ENCODE measurements at regions not wholly inside any gene's neighbourhood (a gene's known extent, or its start where the extent isn't known, plus 50 kb on each side); places are given as distances from the start of the nearest gene placed in this dataset.

DNA sequence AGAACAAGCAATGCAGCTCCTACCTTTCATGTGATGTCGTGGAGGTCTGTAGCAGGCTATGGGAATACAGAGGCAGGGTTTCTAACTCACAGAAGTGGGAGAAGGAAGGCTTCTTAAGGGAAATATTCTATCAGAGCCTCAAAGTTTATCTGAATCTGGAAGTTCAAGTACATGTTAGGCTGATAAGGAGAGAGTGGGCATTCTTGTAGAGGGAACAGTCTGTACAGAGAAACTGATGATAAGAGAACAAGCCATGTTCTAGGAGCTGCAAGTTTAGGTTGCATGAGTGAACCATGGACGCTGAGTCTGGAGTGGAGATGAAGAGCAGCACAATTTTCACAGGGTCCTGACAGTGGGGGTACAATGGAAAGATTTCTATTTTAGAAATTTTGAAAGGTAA, 344.0 kb downstream of the CHRM3 start:
- peaks cover 6% of the 10 kb centered on the region for H3K9me3 Mint-ChIP-seq
- Histone ChIP-seq H3K4me3 (ENCODE audit: low read length) (no peak overlapping the region), H3K9me3 (ENCODE audit: control insufficient read depth in 1 of 2, insufficient read depth in 1 of 2, low read length in 2 of 2) (no peaks in the 10 kb centered on the region), H3K27me3 (ENCODE audit: control insufficient read depth in 1 of 2, insufficient read depth in 2 of 2, low read length in 2 of 2) (no peaks in the 10 kb centered on the region), H3K4me1 (ENCODE audit: insufficient read depth, low read length) (no peaks in the 10 kb centered on the region), H3K36me3 (ENCODE audit: insufficient read depth, low read length) (no peaks in the 10 kb centered on the region), H3K27ac (ENCODE audit: low read depth in 1 of 2, low read length in 2 of 2) (no peak overlapping the region)
- H3K27ac Mint-ChIP-seq = no peak overlapping the region
- peaks cover 8% of the 10 kb centered on the region for H3K36me3 Mint-ChIP-seq (ENCODE audit: low read depth)
- POLR2A ChIA-PET = no interaction called here
- no peak for DNase-seq
- no peak for ATAC-seq (ENCODE audit: poor library complexity)
- TF ChIP-seq, protein P1, sequence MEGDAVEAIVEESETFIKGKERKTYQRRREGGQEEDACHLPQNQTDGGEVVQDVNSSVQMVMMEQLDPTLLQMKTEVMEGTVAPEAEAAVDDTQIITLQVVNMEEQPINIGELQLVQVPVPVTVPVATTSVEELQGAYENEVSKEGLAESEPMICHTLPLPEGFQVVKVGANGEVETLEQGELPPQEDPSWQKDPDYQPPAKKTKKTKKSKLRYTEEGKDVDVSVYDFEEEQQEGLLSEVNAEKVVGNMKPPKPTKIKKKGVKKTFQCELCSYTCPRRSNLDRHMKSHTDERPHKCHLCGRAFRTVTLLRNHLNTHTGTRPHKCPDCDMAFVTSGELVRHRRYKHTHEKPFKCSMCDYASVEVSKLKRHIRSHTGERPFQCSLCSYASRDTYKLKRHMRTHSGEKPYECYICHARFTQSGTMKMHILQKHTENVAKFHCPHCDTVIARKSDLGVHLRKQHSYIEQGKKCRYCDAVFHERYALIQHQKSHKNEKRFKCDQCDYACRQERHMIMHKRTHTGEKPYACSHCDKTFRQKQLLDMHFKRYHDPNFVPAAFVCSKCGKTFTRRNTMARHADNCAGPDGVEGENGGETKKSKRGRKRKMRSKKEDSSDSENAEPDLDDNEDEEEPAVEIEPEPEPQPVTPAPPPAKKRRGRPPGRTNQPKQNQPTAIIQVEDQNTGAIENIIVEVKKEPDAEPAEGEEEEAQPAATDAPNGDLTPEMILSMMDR (IDR thresholded peaks at IDR 0.05) = no peak
- CTCF ChIA-PET = no interaction called here
- no peak overlapping the region for H3K4me3 Mint-ChIP-seq
- H3K4me1 Mint-ChIP-seq (ENCODE audit: low read depth) = peaks cover 18% of the 10 kb centered on the region
- intact Hi-C loops (cut with DNase I, micrococcal nuclease) = no loop called here
- no peaks in the 10 kb centered on the region for H3K27me3 Mint-ChIP-seq

DNA sequence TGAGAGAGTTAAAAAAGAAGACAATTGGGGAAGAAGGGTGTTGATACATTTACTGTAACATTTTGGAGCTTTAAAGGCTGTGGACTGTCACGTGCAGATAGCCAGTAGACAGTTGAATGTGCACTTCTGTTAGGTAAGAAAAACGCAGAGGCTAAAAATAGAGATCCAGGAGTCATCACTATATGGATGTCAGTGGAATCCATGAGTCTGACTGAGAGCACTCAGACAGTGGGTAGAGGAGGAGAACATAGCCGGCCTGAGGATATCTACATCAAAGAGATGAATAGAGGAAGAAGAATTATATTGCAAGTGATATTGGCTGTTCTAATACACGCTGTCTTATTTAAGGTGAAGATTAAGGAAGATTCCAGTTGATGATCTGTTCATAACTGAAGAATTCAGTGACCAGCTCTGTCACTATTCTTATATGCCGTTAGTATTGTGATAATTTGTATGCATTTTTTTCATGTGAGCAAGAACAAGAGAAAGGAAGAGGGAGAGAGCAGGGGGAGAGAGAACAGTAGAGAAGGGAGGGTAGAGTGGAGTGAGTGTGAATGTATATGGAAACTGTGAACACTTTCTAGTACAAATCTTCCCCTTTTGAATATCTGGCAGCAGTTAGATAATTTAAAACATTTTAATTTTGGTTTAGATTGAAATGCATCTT, 344.8 kb downstream of the CHRM3 start:
- DNase-seq (no peak), ATAC-seq (ENCODE audit: poor library complexity) (no peak)
- no peaks in the 10 kb centered on the region for H3K36me3 ChIP-seq (ENCODE audit: insufficient read depth, low read length)
- ChIA-PET POLR2A (interaction anchor here (1.5 kb wide), 1 partner anchor 11 kb away, joined by 5 read pairs; no protein-coding TSS in a partner anchor), CTCF (no interaction called here)
- no peaks in the 10 kb centered on the region for H3K9me3 ChIP-seq (ENCODE audit: control insufficient read depth in 1 of 2, insufficient read depth in 1 of 2, low read length in 2 of 2)
- H3K4me1 ChIP-seq (ENCODE audit: insufficient read depth, low read length) = no peaks in the 10 kb centered on the region
- no peak overlapping the region for H3K27ac ChIP-seq (ENCODE audit: low read depth in 1 of 2, low read length in 2 of 2)
- intact Hi-C loops (cut with DNase I, micrococcal nuclease) = no loop called here
- no peak overlapping the region for H3K4me3 ChIP-seq (ENCODE audit: low read length)
- Mint-ChIP-seq H3K36me3 (ENCODE audit: low read depth) (peaks cover 8% of the 10 kb centered on the region), H3K4me3 (no peak overlapping the region), H3K27ac (no peak overlapping the region), H3K27me3 (no peaks in the 10 kb centered on the region), H3K9me3 (peaks cover 6% of the 10 kb centered on the region), H3K4me1 (ENCODE audit: low read depth) (peaks cover 20% of the 10 kb centered on the region)
- TF ChIP-seq, protein P1 (IDR thresholded peaks at IDR 0.05) = no peak
- no peaks in the 10 kb centered on the region for H3K27me3 ChIP-seq (ENCODE audit: control insufficient read depth in 1 of 2, insufficient read depth in 2 of 2, low read length in 2 of 2)

DNA sequence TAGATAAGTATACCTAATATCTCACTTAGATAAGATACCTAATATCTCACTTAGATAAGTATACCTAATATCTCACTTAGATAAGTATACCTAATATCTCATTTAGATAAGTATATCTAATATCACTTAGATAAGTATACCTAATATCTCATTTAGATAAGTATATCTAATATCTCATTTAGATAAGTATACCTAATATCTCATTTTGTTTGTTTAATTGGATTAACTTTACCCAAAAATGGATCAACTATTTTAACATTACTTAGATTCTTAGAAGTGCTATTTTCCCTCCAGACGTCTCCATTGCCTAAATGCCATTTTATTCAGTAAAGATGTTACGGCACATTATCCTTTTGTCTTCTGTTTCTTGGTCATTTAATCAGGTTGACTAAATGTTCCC, 346.4 kb downstream of the CHRM3 start:
- intact Hi-C loops (cut with DNase I, micrococcal nuclease) = no loop called here
- H3K4me1 ChIP-seq (ENCODE audit: insufficient read depth, low read length) = no peaks in the 10 kb centered on the region
- no peak for ATAC-seq (ENCODE audit: poor library complexity)
- Mint-ChIP-seq H3K36me3 (ENCODE audit: low read depth) (peaks cover 5% of the 10 kb centered on the region), H3K4me1 (ENCODE audit: low read depth) (peaks cover 22% of the 10 kb centered on the region), H3K9me3 (peaks cover 6% of the 10 kb centered on the region), H3K27me3 (no peaks in the 10 kb centered on the region), H3K4me3 (no peak overlapping the region), H3K27ac (no peak overlapping the region)
- H3K27me3 ChIP-seq (ENCODE audit: control insufficient read depth in 1 of 2, insufficient read depth in 2 of 2, low read length in 2 of 2) = no peaks in the 10 kb centered on the region
- no peaks in the 10 kb centered on the region for H3K36me3 ChIP-seq (ENCODE audit: insufficient read depth, low read length)
- H3K4me3 ChIP-seq (ENCODE audit: low read length) = no peak overlapping the region
- ChIA-PET CTCF (no interaction called here), POLR2A (no interaction called here)
- H3K27ac ChIP-seq (ENCODE audit: low read depth in 1 of 2, low read length in 2 of 2) = no peak overlapping the region
- TF ChIP-seq, protein P1 (IDR thresholded peaks at IDR 0.05) = no peak
- DNase-seq = no peak
- H3K9me3 ChIP-seq (ENCODE audit: control insufficient read depth in 1 of 2, insufficient read depth in 1 of 2, low read length in 2 of 2) = no peaks in the 10 kb centered on the region

Measured in CD4-positive, alpha-beta T cell (primary cell).